Fibroblast of pulmonary artery (primary cell): ENCODE measurements at regions not wholly inside any gene's neighbourhood (a gene's known extent, or its start where the extent isn't known, plus 50 kb on each side); places are given as distances from the start of the nearest gene placed in this dataset.
"Not testable (repeated sequence)": the region's sequence is repeated elsewhere in the genome, so short reads cannot be mapped to it uniquely, and the experiment has no call there.

Experiments
- DNase-seq: peaks from one replicate; pipeline ENCODE4 v3.0.0-alpha.2; 2010; ENCODE audit warnings: low read depth
- H3K4me3 ChIP-seq: replicated peaks from 2 replicates; pipeline ENCODE4 v1.5.1; 2011; ENCODE audit warnings: low read depth, mild to moderate bottlenecking, control low read depth, low read length, moderate library complexity
- CTCF ChIP-seq: IDR thresholded peaks from 2 replicates; pipeline ENCODE4 v1.5.1; 2011; ENCODE audit warnings: mild to moderate bottlenecking, control low read depth, low read length, inconsistent platforms; ENCODE audit errors: missing control alignments

- no peak for DNase-seq
- no peak overlapping the region for H3K4me3 ChIP-seq
- TF ChIP-seq CTCF = no peak
Observed at GRCh38 chr1:230487773-230488428, 61.8 kb upstream of the PGBD5 start.

- TF ChIP-seq CTCF = no peak
- H3K4me3 ChIP-seq = no peak overlapping the region
- no peak for DNase-seq
Observed at GRCh38 chr1:230476622-230477003, 50.5 kb upstream of the PGBD5 start.

GRCh38 chr1:230475856-230476621 is 49.9 kb upstream of the PGBD5 start:
- not testable (repeated sequence) for DNase-seq, H3K4me3 ChIP-seq
